Caco-2 (cell line): ENCODE measurements at regions not wholly inside any gene's neighbourhood (a gene's known extent, or its start where the extent isn't known, plus 50 kb on each side); places are given as distances from the start of the nearest gene placed in this dataset.

Experiments used
- BruUV-seq: library from RNA; stranded (reverse); fragments of 400-500 nt; replicated peaks from 2 replicates; lab custom pipeline; 2021; lab: Mats Ljungman, UMichigan
- CTCF ChIA-PET: fragments of 300-600 bp; sonication (Branson Sonifier 250); formaldehyde crosslinking; loops from one replicate; lab custom pipeline; 2022; ENCODE audit warnings: antibody characterized with exemption; lab: Charles Lee
- POLR2A ChIA-PET: fragments of 300-600 bp; sonication (Branson Sonifier 250); formaldehyde crosslinking; loops from one replicate; lab custom pipeline; 2022; ENCODE audit warnings: antibody characterized with exemption; lab: Charles Lee
- DNase-seq, 2 experiments: peaks; one replicate each; pipeline versions ENCODE4 v3.0.0 to v3.0.0-alpha.2; 2020 to 2022
- H3K27me3 ChIP-seq: replicated peaks from 2 replicates; pipeline ENCODE4 v1.6.0; 2011; ENCODE audit warnings: low read length; ENCODE audit not compliant: control insufficient read depth, insufficient read depth
- H3K36me3 ChIP-seq: 2 replicates; pipeline ENCODE4 v1.5.1; 2011; ENCODE audit warnings: low read length; ENCODE audit not compliant: control insufficient read depth, insufficient read depth
- H3K4me1 ChIP-seq: fragments of 250-450 bp; sonication (Bioruptor Pico); 2 replicates; pipeline ENCODE4 v1.5.1; 2020; ENCODE audit warnings: mild to moderate bottlenecking
- H3K4me3 ChIP-seq: 2 replicates; pipeline ENCODE4 v1.5.1; 2011; ENCODE audit warnings: low read depth, mild to moderate bottlenecking, control low read depth, low read length
- H3K9me3 ChIP-seq: fragments of 250-450 bp; sonication (Bioruptor Pico); 2 replicates; pipeline ENCODE4 v1.5.1; 2020; ENCODE audit warnings: mild to moderate bottlenecking, moderate library complexity
- H3K27ac Mint-ChIP-seq: one replicate; pipeline ENCODE4 v1.8.0; 2022; ENCODE audit warnings: mixed read lengths; ENCODE audit not compliant: unreplicated experiment
- H3K27me3 Mint-ChIP-seq: one replicate; pipeline ENCODE4 v1.8.0; 2022; ENCODE audit warnings: mixed read lengths; ENCODE audit not compliant: insufficient read depth, unreplicated experiment
- H3K36me3 Mint-ChIP-seq: one replicate; pipeline ENCODE4 v1.8.0; 2022; ENCODE audit warnings: mild to moderate bottlenecking, mixed read lengths; ENCODE audit not compliant: insufficient read depth, unreplicated experiment
- H3K4me1 Mint-ChIP-seq: one replicate; pipeline ENCODE4 v1.8.0; 2022; ENCODE audit warnings: low read depth, mixed read lengths; ENCODE audit not compliant: unreplicated experiment
- H3K4me3 Mint-ChIP-seq: one replicate; pipeline ENCODE4 v1.8.0; 2022; ENCODE audit warnings: mild to moderate bottlenecking, moderate library complexity, mixed read lengths; ENCODE audit not compliant: unreplicated experiment
- H3K9me3 Mint-ChIP-seq: one replicate; pipeline ENCODE4 v1.8.0; 2022; ENCODE audit warnings: mixed read lengths; ENCODE audit not compliant: unreplicated experiment
- CTCF ChIP-seq, 2 experiments: fragments of 200-600 bp in 1 of 2; IDR thresholded peaks; 1 replicate in 1 of 2; 2 replicates in 1 of 2; pipeline versions ENCODE4 v1.5.1 to v1.8.0; 2011 to 2022; ENCODE audit warnings: antibody characterized with exemption in 1 of 2, control low read depth in 1 of 2, inconsistent platforms in 1 of 2, low read depth in 1 of 2, low read length in 1 of 2, mild to moderate bottlenecking in 1 of 2, moderate library complexity in 1 of 2; ENCODE audit not compliant: insufficient read depth in 1 of 2, severe bottlenecking in 1 of 2, unreplicated experiment in 1 of 2
- intact Hi-C: fragments of 100-400 bp; cut with micrococcal nuclease; formaldehyde crosslinking; loops from one replicate; pipeline ENCODE4 v1.10.0; 2022; ENCODE audit not compliant: unreplicated experiment

GRCh38 chr13:80144493-80144892, 196.4 kb downstream of the SPRY2 start:
- Mint-ChIP-seq H3K27ac (no peak overlapping the region), H3K9me3 (no peaks in the 10 kb centered on the region), H3K36me3 (no peaks in the 10 kb centered on the region), H3K4me1 (peaks cover 20% of the 10 kb centered on the region), H3K4me3 (no peak overlapping the region), H3K27me3 (no peaks in the 10 kb centered on the region)
- TF ChIP-seq CTCF (IDR thresholded peaks at IDR 0.05; ENCODE audit: insufficient read depth in 1 of 2, low read depth in 1 of 2, low read length in 1 of 2, severe bottlenecking in 1 of 2, unreplicated experiment in 1 of 2) = no peak
- Histone ChIP-seq H3K4me3 (no peak overlapping the region), H3K36me3 (no peaks in the 10 kb centered on the region), H3K9me3 (no peaks in the 10 kb centered on the region), H3K27me3 (no peaks in the 10 kb centered on the region), H3K4me1 (no peaks in the 10 kb centered on the region)
- intact Hi-C loops = no loop called here
- ChIA-PET CTCF (interaction anchor here (0.9 kb wide), 1 partner anchor 12 kb away, joined by 4 read pairs; no protein-coding TSS in a partner anchor), POLR2A (no interaction called here)
- no TSS peak for BruUV-seq
- no peak for DNase-seq

DNA sequence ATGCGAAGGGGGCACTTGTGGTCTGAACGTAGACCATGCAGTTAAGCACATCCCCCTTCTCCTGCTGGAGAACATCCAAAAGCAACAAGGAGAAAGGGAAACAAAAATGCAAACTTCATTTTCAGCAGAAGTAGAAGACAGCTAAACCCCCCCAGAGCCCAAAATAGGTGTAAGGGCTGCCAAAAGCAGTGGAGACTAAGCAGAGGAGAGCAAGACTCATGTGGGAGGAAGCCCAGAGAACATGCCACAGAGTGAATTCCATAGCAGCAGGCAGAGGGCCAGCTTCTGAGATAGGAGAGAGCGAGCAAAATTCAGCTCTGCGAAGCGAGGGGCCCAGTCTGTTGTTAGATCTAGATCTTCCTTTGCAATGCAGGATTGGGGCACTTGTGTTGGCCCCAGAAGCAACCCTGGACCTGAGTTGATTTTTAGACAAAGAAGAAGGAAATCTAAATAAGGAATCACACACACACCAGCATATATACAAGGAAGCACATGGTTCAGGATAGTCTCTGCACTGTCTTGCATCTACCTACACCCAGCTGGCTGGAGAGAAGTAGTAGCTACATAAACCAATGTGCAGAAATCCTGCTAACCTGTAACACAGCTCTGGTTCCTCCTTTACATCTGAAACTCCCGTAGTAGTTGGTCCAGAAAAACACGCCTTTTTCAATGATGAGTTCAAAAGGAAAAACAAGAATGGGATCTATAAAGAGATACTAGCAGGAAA, 199.6 kb downstream of the SPRY2 start:
- BruUV-seq = no TSS peak
- Histone ChIP-seq H3K4me3 (no peak overlapping the region), H3K36me3 (no peaks in the 10 kb centered on the region), H3K9me3 (no peaks in the 10 kb centered on the region), H3K27me3 (no peaks in the 10 kb centered on the region), H3K4me1 (no peaks in the 10 kb centered on the region)
- H3K27ac Mint-ChIP-seq = no peak overlapping the region
- H3K4me1 Mint-ChIP-seq = peaks cover 20% of the 10 kb centered on the region
- DNase-seq = no peak
- no peaks in the 10 kb centered on the region for H3K27me3 Mint-ChIP-seq
- POLR2A ChIA-PET = no interaction called here
- no peaks in the 10 kb centered on the region for H3K36me3 Mint-ChIP-seq
- H3K4me3 Mint-ChIP-seq = no peak overlapping the region
- TF ChIP-seq CTCF (IDR thresholded peaks at IDR 0.05; ENCODE audit: insufficient read depth in 1 of 2, low read depth in 1 of 2, low read length in 1 of 2, severe bottlenecking in 1 of 2, unreplicated experiment in 1 of 2) = no peak
- intact Hi-C loops = no loop called here
- no peaks in the 10 kb centered on the region for H3K9me3 Mint-ChIP-seq
- CTCF ChIA-PET = interaction anchor here (0.6 kb wide), 1 partner anchor 198 kb away, joined by 3 read pairs; no protein-coding TSS in a partner anchor

- H3K27me3 Mint-ChIP-seq = no peaks in the 10 kb centered on the region
- DNase-seq = no peak
- Histone ChIP-seq H3K4me1 (no peaks in the 10 kb centered on the region), H3K9me3 (no peaks in the 10 kb centered on the region), H3K36me3 (no peaks in the 10 kb centered on the region), H3K27me3 (no peaks in the 10 kb centered on the region), H3K4me3 (no peak overlapping the region)
- H3K4me3 Mint-ChIP-seq = no peak overlapping the region
- H3K4me1 Mint-ChIP-seq = peaks cover 20% of the 10 kb centered on the region
- no peaks in the 10 kb centered on the region for H3K36me3 Mint-ChIP-seq
- CTCF ChIA-PET = no interaction called here
- H3K9me3 Mint-ChIP-seq = no peaks in the 10 kb centered on the region
- TF ChIP-seq CTCF (IDR thresholded peaks at IDR 0.05; ENCODE audit: insufficient read depth in 1 of 2, low read depth in 1 of 2, low read length in 1 of 2, severe bottlenecking in 1 of 2, unreplicated experiment in 1 of 2) = no peak
- intact Hi-C loops = no loop called here
- no peak overlapping the region for H3K27ac Mint-ChIP-seq
- no TSS peak for BruUV-seq
- POLR2A ChIA-PET = no interaction called here
Observed at GRCh38 chr13:80140685-80141084, 200.2 kb downstream of the SPRY2 start.
